C1 segment of cervical spinal cord (tissue), 14 donors: ENCODE measurements at regions not wholly inside any gene's neighbourhood (a gene's known extent, or its start where the extent isn't known, plus 50 kb on each side); places are given as distances from the start of the nearest gene placed in this dataset.
A peak's percentile ranks its signal among the peaks of the same experiment; 100 is the strongest.
"Not testable (repeated sequence)": the region's sequence is repeated elsewhere in the genome, so short reads cannot be mapped to it uniquely, and the experiment has no call there.

Experiments
- DNase-seq, 14 donors: peaks; one replicate each; lab custom pipeline; 2025; lab: John Stamatoyannopoulos, UW

GRCh38 chr10:130261766-130262165, 125.6 kb downstream of the GLRX3 start:
- no peak for DNase-seq

- no peak for DNase-seq
These were observed 127.1 kb downstream of the GLRX3 start for GRCh38 chr10:130263289-130263688.

GRCh38 chr10:130265542-130265941, 129.4 kb downstream of the GLRX3 start:
- no peak for DNase-seq

- no peak for DNase-seq
These were observed 146.5 kb downstream of the GLRX3 start for GRCh38 chr10:130282492-130283218.

GRCh38 chr10:130283219-130283545, 147.0 kb downstream of the GLRX3 start:
- DNase-seq: no peak

- not testable (repeated sequence) for DNase-seq
These were observed 159.6 kb downstream of the GLRX3 start for GRCh38 chr10:130295761-130296160.

- no peak for DNase-seq
These were observed 164.4 kb downstream of the GLRX3 start for GRCh38 chr10:130300608-130301020.

GRCh38 chr10:130301021-130301892, 165.1 kb downstream of the GLRX3 start:
- peak in 5 of 14 donors; percentile 11 to 60 (median 21) for DNase-seq

- DNase-seq: no peak
These were observed 190.8 kb downstream of the GLRX3 start for GRCh38 chr10:130326954-130327353.

GRCh38 chr10:130329792-130330191, 193.6 kb downstream of the GLRX3 start:
- no peak for DNase-seq

- DNase-seq: no peak
These were observed 197.0 kb downstream of the GLRX3 start for GRCh38 chr10:130333185-130333584.

GRCh38 chr10:130335336-130335735, 199.1 kb downstream of the GLRX3 start:
- no peak for DNase-seq

- DNase-seq: no peak
These were observed 200.6 kb downstream of the GLRX3 start for GRCh38 chr10:130336617-130337304.

GRCh38 chr10:130337305-130337640, 201.1 kb downstream of the GLRX3 start:
- DNase-seq: no peak

- no peak for DNase-seq
These were observed 201.8 kb downstream of the GLRX3 start for GRCh38 chr10:130337696-130338635.

GRCh38 chr10:130338636-130339024, 202.4 kb downstream of the GLRX3 start:
- DNase-seq: no peak

GRCh38 chr10:130339091-130339490, 202.9 kb downstream of the GLRX3 start:
- DNase-seq: no peak

- DNase-seq: no peak
These were observed 203.7 kb downstream of the GLRX3 start for GRCh38 chr10:130339911-130340310.

GRCh38 chr10:130340816-130341215, 204.6 kb downstream of the GLRX3 start:
- no peak for DNase-seq

- no peak for DNase-seq
These were observed 205.2 kb downstream of the GLRX3 start for GRCh38 chr10:130341356-130341755.

- no peak for DNase-seq
These were observed 209.5 kb downstream of the GLRX3 start for GRCh38 chr10:130345728-130346127.
